Tibial nerve (tissue), 4 donors: ENCODE measurements at regions not wholly inside any gene's neighbourhood (a gene's known extent, or its start where the extent isn't known, plus 50 kb on each side); places are given as distances from the start of the nearest gene placed in this dataset.

ENCODE experiments used
- CTCF ChIP-seq, 5 experiments: fragments of 200-600 bp in 3 of 5; fragments of 450-650 bp in 2 of 5; sonication (generic) in 3 of 5; IDR thresholded peaks; one replicate each; pipeline ENCODE4 v1.5.1; 2016 to 2019; ENCODE audit warnings: antibody characterized with exemption in 5 of 5, mild to moderate bottlenecking in 3 of 5, moderate library complexity in 2 of 5
- EP300 ChIP-seq, 2 donors: sonication (generic); formaldehyde crosslinking; IDR thresholded peaks; one replicate each; pipeline ENCODE4 v1.6.1; 2017; ENCODE audit warnings: antibody characterized with exemption in 2 of 2, mild to moderate bottlenecking in 1 of 2
- POLR2A ChIP-seq, 2 donors: fragments of 450-650 bp; IDR thresholded peaks; one replicate each; pipeline ENCODE4 v1.6.1; 2017; ENCODE audit warnings: antibody characterized with exemption in 2 of 2, mild to moderate bottlenecking in 2 of 2, moderate library complexity in 2 of 2

- no peak for TF ChIP-seq POLR2A (IDR thresholded peaks at IDR 0.05)
- TF ChIP-seq CTCF (IDR thresholded peaks at IDR 0.05) = no peak
- TF ChIP-seq EP300 (IDR thresholded peaks at IDR 0.05) = no peak
These were observed 137.6 kb downstream of the MAP3K7 start for GRCh38 chr6:90449311-90449710.
